ENCODE measurements at regions not wholly inside any gene's neighbourhood (a gene's known extent, or its start where the extent isn't known, plus 50 kb on each side); places are given as distances from the start of the nearest gene placed in this dataset.
A peak's percentile ranks its signal among the peaks of the same experiment; 100 is the strongest.

- Histone ChIP-seq H3K4me3 (no peak overlapping the region), H3K4me1 (no peaks in the 10 kb centered on the region), H3K27ac (no peak overlapping the region), H3K36me3 (no peaks in the 10 kb centered on the region), H3K9me3 (no peaks in the 10 kb centered on the region), H3K27me3 (no peaks in the 10 kb centered on the region)
- intact Hi-C loops (cut with DNase I; ENCODE audit: low total_unique reads): no loop called here
- no peak for TF ChIP-seq EP300 (IDR thresholded peaks at IDR 0.05)
- TF ChIP-seq POLR2AphosphoS5 (IDR thresholded peaks at IDR 0.05): no peak
- TF ChIP-seq, protein P1, sequence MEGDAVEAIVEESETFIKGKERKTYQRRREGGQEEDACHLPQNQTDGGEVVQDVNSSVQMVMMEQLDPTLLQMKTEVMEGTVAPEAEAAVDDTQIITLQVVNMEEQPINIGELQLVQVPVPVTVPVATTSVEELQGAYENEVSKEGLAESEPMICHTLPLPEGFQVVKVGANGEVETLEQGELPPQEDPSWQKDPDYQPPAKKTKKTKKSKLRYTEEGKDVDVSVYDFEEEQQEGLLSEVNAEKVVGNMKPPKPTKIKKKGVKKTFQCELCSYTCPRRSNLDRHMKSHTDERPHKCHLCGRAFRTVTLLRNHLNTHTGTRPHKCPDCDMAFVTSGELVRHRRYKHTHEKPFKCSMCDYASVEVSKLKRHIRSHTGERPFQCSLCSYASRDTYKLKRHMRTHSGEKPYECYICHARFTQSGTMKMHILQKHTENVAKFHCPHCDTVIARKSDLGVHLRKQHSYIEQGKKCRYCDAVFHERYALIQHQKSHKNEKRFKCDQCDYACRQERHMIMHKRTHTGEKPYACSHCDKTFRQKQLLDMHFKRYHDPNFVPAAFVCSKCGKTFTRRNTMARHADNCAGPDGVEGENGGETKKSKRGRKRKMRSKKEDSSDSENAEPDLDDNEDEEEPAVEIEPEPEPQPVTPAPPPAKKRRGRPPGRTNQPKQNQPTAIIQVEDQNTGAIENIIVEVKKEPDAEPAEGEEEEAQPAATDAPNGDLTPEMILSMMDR (IDR thresholded peaks at IDR 0.05): no peak
- no peak for TF ChIP-seq POLR2A (IDR thresholded peaks at IDR 0.05)
- DNase-seq: no peak
- WGBS, 5 donors: 61 to 87% (median 67%) methylated on average over 1 of the region's 1 CpG
These were observed 915.5 kb upstream of the EPHA5 start for GRCh38 chr4:66585767-66586166.

GRCh38 chr4:66577922-66578321 lies 907.6 kb upstream of the EPHA5 start:
- TF ChIP-seq POLR2A (IDR thresholded peaks at IDR 0.05): no peak
- WGBS, 5 donors: 10 to 16% (median 12%) methylated on average over 2 of the region's 2 CpGs

GRCh38 chr4:66575008-66575696 lies 904.9 kb upstream of the EPHA5 start:
- Histone ChIP-seq H3K4me1 (no peaks in the 10 kb centered on the region), H3K27me3 (no peaks in the 10 kb centered on the region), H3K27ac (no peak overlapping the region), H3K9me3 (no peaks in the 10 kb centered on the region), H3K36me3 (no peaks in the 10 kb centered on the region), H3K4me3 (no peak overlapping the region)
- peak in 1 of 2 donors; percentile 20 for DNase-seq
- WGBS, 5 donors: 68 to 82% (median 71%) methylated on average over 11 of the region's 11 CpGs
- TF ChIP-seq, protein P1 (IDR thresholded peaks at IDR 0.05): no peak
- TF ChIP-seq POLR2A (IDR thresholded peaks at IDR 0.05): no peak
- intact Hi-C loops (cut with DNase I; ENCODE audit: low total_unique reads): no loop called here

More at GRCh38 chr4:66577922-66578321, 907.6 kb upstream of the EPHA5 start:
- H3K27ac ChIP-seq: no peak overlapping the region
- DNase-seq: no peak
- no peaks in the 10 kb centered on the region for H3K27me3 ChIP-seq
- no peak overlapping the region for H3K4me3 ChIP-seq
- H3K36me3 ChIP-seq: no peaks in the 10 kb centered on the region
- no peaks in the 10 kb centered on the region for H3K4me1 ChIP-seq
- H3K9me3 ChIP-seq: no peaks in the 10 kb centered on the region
- intact Hi-C loops (cut with DNase I; ENCODE audit: low total_unique reads): no loop called here

DNA sequence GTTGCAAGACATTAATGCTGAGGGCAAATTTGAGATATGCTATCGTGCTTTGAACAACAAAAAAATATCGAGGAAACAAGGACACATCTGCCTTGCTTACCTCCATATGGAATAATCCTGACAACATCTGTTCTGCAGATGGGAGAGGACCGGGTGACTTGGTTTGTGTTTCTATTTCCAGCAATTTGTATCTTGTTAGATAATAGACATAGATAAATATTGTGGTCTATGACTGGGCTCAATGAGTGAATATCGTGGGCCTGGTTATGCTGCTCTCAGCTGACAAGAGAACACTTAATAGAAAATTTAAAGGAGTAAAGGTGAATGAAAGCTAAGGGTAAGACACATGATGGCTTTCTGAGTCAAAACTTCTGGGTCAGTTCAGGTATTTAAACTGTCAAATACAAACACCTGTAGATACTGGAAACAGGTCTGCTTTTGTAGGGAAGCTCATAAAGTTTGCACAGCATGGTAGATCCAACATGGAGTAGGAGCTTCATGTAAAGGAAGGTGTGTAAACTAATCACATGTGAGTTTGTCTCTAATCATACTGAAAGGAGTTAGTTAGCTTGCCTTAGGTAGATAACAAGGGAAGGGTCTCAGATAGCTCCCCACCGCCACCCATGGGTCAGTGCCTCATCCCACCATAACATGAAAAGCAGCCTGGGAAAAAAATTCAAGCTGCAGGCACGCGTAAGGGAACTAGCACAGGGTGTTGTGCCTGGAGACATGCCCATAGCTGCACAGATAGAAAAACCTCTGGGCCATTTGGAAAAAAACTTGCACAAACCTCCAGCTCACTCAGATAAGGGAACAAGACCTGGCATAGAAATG lies 904.1 kb upstream of the EPHA5 start:
- H3K9me3 ChIP-seq: no peaks in the 10 kb centered on the region
- H3K4me1 ChIP-seq: no peaks in the 10 kb centered on the region
- 61 to 67% (median 63%) methylated on average over 7 of the region's 7 CpGs for WGBS, 5 donors
- no peak overlapping the region for H3K27ac ChIP-seq
- H3K4me3 ChIP-seq: no peak overlapping the region
- TF ChIP-seq, protein P1 (IDR thresholded peaks at IDR 0.05): no peak
- TF ChIP-seq POLR2A (IDR thresholded peaks at IDR 0.05) (no peak), POLR2AphosphoS5 (IDR thresholded peaks at IDR 0.05) (no peak), EP300 (IDR thresholded peaks at IDR 0.05) (no peak)
- no peak for DNase-seq
- no peaks in the 10 kb centered on the region for H3K27me3 ChIP-seq
- H3K36me3 ChIP-seq: no peaks in the 10 kb centered on the region
- intact Hi-C loops (cut with DNase I; ENCODE audit: low total_unique reads): no loop called here

DNA sequence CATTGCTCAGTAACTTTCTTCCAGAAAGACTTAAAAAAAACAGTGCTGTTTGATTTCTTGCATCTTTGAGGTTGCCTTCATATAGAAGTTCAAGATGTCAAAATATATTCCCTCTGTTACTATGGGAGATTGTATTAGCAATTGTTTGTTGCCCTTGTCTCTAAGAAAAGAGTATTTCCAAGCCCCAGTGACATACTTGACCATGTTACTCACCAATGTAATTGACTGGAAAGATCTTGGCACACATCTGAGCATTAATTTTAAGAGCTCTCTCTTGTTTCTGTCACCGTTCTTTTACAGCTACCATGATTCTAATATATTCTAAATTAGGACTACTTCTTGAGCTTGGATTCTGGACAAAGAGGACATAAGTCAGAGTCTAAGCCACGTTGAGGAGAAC lies 902.7 kb upstream of the EPHA5 start:
- TF ChIP-seq, protein P1 (IDR thresholded peaks at IDR 0.05): no peak
- TF ChIP-seq POLR2AphosphoS5 (IDR thresholded peaks at IDR 0.05) (no peak), POLR2A (IDR thresholded peaks at IDR 0.05) (no peak), EP300 (IDR thresholded peaks at IDR 0.05) (no peak)
- H3K36me3 ChIP-seq: no peaks in the 10 kb centered on the region
- DNase-seq: no peak
- H3K9me3 ChIP-seq: no peaks in the 10 kb centered on the region
- intact Hi-C loops (cut with DNase I; ENCODE audit: low total_unique reads): no loop called here
- H3K4me3 ChIP-seq: no peak overlapping the region
- 38 to 70% (median 56%) methylated on average over 2 of the region's 2 CpGs for WGBS, 5 donors
- H3K4me1 ChIP-seq: no peaks in the 10 kb centered on the region
- no peak overlapping the region for H3K27ac ChIP-seq
- no peaks in the 10 kb centered on the region for H3K27me3 ChIP-seq
